SK-N-MC (cell line): ENCODE measurements at regions not wholly inside any gene's neighbourhood (a gene's known extent, or its start where the extent isn't known, plus 50 kb on each side); places are given as distances from the start of the nearest gene placed in this dataset.
"Not testable (repeated sequence)": the region's sequence is repeated elsewhere in the genome, so short reads cannot be mapped to it uniquely, and the experiment has no call there.

Experiments
- DNase-seq: peaks from one replicate; pipeline ENCODE4 v3.0.0-alpha.2; 2011; ENCODE audit warnings: low read depth, low spot score
- H3K27ac ChIP-seq: fragments of 200-600 bp; sonication (generic); 2 replicates; pipeline ENCODE4 v1.5.1; 2016; ENCODE audit warnings: mixed run types
- H3K36me3 ChIP-seq: fragments of 200-600 bp; sonication (generic); 2 replicates; pipeline ENCODE4 v1.6.1; 2017; ENCODE audit warnings: antibody characterized with exemption, low read length, mixed read lengths; ENCODE audit not compliant: insufficient read depth
- H3K4me3 ChIP-seq: fragments of 200-600 bp; sonication (generic); 2 replicates; pipeline ENCODE4 v1.5.1; 2016
- H3K9ac ChIP-seq: fragments of 200-600 bp; sonication (generic); 2 replicates; pipeline ENCODE4 v1.8.0; 2017; ENCODE audit warnings: mixed run types, mixed read lengths; ENCODE audit not compliant: insufficient read length
- H3K9me3 ChIP-seq: fragments of 200-600 bp; sonication (generic); 2 replicates; pipeline ENCODE4 v1.6.1; 2017; ENCODE audit warnings: low read depth, mild to moderate bottlenecking, antibody characterized with exemption, low read length, moderate library complexity, mixed read lengths
- EZH2 ChIP-seq: fragments of 200-600 bp; sonication (generic); IDR thresholded peaks from one replicate; pipeline ENCODE4 v1.6.1; 2017; ENCODE audit warnings: antibody characterized with exemption
- FOXP2 ChIP-seq: optimal IDR thresholded peaks from 2 replicates; pipeline ENCODE3; 2011; ENCODE audit warnings: mild to moderate bottlenecking, moderate library complexity; ENCODE audit not compliant: insufficient read depth; ENCODE audit errors: extremely low read length, control extremely low read depth
- POLR2AphosphoS5 ChIP-seq: IDR thresholded peaks from 2 replicates; pipeline ENCODE4 v1.6.1; 2012; ENCODE audit warnings: mild to moderate bottlenecking, low read depth, low read length, borderline replicate concordance

DNA sequence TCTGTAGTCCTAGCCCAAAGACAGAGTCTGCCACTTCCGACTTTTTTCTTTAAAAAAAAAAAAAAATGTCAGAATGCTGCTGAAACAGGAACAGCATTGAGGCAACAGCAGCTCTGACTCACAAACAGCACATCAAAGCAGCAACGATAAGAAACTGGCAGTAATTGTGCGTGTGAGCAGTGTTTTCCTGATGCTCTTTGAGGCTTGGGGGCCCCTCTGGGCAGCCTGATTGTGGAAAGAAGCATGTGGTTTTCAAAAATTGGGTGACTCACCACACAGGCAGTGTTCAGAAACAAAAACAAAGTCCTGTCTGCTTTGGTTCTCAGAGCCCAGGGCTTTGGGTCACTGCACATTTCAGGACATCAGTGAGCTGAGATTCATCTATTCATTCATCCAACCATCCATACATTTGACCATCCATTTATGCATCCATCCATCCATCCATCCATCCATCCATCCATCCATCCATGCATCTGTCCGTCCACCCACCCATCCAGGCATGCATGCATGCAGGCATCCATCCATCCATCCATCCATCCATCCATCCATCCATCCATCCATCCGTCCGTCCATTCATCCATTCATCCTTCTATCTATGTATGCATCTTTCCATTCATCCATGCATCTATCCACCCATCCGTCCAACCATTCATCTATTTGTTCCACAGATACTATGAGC is 308.4 kb downstream of the RPLP1 start:
- no peak overlapping the region for H3K4me3 ChIP-seq
- H3K27ac ChIP-seq = no peak overlapping the region
- no peaks in the 10 kb centered on the region for H3K36me3 ChIP-seq
- TF ChIP-seq EZH2 (no peak), FOXP2 (no peak), POLR2AphosphoS5 (no peak)
- no peaks in the 10 kb centered on the region for H3K9me3 ChIP-seq
- no peak overlapping the region for H3K9ac ChIP-seq
- no peak for DNase-seq

DNA sequence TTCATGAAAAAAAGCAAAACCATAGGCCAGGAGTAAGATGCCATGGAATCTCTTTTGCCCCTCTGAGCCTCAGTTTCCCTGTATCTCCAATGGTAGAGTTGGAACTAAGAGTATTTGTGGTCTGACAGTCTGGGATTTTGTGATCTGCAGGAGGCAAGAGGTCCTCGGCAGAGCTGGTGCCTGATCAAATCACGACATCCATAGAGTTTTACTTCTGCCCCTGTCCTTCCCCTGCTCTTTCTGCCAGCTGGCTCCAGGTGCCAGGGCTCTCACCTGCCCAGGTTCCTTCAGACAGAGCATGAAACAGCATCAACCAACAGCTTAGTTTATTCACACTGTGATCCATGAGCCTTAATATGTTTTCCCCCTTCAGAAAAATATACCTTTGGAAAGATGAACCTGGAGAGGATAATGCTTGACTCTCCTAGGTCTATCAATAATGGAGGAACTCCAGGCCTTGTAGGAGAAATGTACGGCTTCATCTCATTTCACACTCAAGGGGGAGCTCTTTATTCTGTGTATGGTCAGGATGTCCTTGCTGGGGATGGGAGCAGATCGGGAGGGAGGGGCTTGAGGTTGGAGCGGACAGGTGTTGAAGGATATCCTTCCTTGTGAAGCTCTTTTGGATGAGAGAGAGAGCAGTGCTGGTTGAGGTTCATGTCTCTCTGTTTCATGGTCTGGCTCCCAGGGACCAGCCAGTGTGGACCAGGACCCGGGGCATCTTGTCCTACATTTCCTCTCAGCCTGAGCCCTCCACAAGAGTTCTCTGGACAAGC is 309.9 kb downstream of the RPLP1 start:
- Histone ChIP-seq H3K36me3 (no peaks in the 10 kb centered on the region), H3K27ac (no peak overlapping the region), H3K9me3 (no peaks in the 10 kb centered on the region), H3K4me3 (no peak overlapping the region), H3K9ac (no peak overlapping the region)
- TF ChIP-seq POLR2AphosphoS5 (no peak), FOXP2 (no peak), EZH2 (no peak)
- no peak for DNase-seq

DNA sequence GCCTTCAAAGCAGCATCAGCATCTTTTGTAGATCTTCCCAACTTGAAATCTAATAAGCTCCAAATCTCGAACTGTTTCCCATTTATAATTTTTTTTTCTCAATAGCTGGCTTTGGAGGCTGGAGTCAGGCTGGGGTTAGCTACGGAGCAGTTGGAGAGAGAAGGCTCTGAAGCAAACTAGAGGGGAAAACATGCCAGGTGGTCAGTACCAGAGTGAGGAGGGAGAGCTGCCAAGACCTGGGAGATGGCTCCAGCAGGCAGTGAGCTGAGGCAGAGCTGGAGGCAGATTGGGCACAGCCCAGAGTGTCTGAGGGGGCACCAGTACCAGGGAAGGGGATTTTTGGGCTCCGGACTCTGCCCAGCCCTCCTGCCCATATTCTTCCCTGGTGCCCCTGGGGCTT is 311.2 kb downstream of the RPLP1 start:
- no peaks in the 10 kb centered on the region for H3K36me3 ChIP-seq
- no peak overlapping the region for H3K4me3 ChIP-seq
- no peak overlapping the region for H3K27ac ChIP-seq
- H3K9ac ChIP-seq = no peak overlapping the region
- H3K9me3 ChIP-seq = no peaks in the 10 kb centered on the region
- TF ChIP-seq FOXP2 (no peak), POLR2AphosphoS5 (no peak), EZH2 (no peak)
- DNase-seq = no peak

DNA sequence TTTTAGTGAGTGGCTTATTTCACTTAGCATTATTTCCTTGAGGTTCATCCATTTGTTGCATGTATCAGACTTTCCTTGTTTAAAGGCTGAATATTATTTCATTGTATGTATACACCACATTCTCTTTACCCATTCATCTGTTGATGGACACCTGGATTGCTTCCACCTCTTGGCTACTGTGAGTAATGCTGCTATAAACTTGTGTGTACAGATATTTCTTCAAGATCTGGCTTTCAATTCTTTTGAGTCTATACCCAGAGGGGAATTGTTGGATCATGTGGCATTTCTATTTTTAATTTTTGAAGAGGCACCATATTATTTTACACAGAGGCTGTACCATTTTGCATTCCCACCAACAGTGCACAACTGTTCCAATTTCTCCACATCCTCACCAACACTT is 313.5 kb downstream of the RPLP1 start:
- TF ChIP-seq FOXP2 (no peak), POLR2AphosphoS5 (no peak), EZH2 (no peak)
- Histone ChIP-seq H3K9me3 (no peaks in the 10 kb centered on the region), H3K27ac (no peak overlapping the region), H3K36me3 (no peaks in the 10 kb centered on the region), H3K9ac (no peak overlapping the region), H3K4me3 (no peak overlapping the region)
- no peak for DNase-seq

DNA sequence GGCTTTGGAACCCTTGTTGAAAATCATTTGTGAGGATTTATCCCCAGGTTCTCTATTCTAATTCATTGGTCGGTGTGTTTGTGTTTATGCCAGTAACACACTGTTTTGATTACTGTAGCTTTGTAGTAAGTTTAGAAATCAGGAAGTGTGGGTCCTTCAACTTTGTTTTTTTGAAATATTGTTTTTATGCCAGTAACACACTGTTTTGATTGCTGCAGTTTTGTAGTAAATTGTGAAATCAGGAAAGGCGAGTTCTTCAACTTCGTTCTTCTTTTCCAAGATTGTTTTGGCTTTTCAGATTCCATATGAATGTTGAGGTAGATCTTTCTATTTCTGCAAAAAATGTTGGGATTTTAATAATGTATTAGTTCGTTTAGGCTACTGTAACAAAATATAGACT is 314.6 kb downstream of the RPLP1 start:
- Histone ChIP-seq H3K9me3 (no peaks in the 10 kb centered on the region), H3K27ac (no peak overlapping the region), H3K9ac (no peak overlapping the region), H3K4me3 (no peak overlapping the region), H3K36me3 (no peaks in the 10 kb centered on the region)
- TF ChIP-seq FOXP2 (no peak), POLR2AphosphoS5 (no peak), EZH2 (no peak)
- DNase-seq = no peak

DNA sequence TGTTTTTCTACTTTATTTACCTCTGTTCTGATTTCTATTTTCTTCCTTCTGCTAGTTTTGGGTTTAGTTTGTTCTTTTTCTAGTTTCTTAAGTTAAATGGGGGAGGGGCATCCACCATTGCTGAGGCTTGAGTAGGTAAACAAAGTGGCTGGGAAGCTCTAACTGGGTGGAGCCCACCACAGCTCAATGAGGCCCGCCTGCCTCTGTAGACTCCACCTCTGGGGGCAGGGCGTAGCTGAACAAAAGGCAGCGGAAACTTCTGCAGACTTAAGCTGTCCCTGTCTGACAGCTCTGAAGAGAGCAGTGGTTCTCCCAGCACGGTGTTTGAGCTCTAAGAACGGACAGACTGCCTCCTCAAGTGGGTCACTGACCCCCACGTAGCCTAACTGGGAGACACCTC is 316.7 kb downstream of the RPLP1 start:
- not testable (repeated sequence) for DNase-seq, H3K4me3 ChIP-seq, H3K9me3 ChIP-seq, H3K9ac ChIP-seq, H3K27ac ChIP-seq, H3K36me3 ChIP-seq

DNA sequence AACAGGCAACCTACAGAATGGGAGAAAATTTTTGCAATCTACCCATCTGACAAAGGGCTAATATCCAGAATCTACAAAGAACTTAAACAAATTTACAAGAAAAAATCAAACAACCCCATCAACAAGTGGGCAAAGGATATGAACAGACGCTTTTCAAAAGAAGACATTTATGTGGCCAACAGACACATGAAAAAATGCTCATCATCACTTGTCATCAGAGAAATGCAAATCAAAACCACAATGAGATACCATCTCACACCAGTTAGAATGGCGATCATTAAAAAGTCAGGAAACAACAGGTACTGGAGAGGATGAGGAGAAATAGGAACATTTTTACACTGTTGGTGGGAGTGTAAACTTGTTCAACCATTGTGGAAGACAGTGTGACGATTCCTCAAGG is 321.6 kb downstream of the RPLP1 start:
- H3K36me3 ChIP-seq, H3K27ac ChIP-seq, H3K4me3 ChIP-seq, H3K9ac ChIP-seq, DNase-seq, H3K9me3 ChIP-seq: not testable (repeated sequence)

DNA sequence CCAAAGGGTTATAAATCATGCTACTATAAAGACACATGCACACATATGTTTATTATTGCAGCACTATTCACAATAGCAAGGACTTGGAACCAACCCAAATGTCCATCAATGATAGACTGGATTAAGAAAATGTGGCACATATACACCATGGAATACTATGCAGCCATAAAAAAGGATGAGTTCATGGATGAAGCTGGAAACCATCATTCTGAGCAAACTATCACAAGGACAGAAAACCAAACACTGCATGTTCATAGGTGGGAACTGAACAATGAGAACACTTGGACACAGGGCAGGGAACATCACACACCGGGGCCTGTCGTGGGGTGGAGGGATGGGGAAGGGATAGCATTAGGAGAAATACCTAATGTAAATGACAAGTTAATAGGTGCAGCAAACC is 322.1 kb downstream of the RPLP1 start:
- not testable (repeated sequence) for H3K27ac ChIP-seq, DNase-seq

DNA sequence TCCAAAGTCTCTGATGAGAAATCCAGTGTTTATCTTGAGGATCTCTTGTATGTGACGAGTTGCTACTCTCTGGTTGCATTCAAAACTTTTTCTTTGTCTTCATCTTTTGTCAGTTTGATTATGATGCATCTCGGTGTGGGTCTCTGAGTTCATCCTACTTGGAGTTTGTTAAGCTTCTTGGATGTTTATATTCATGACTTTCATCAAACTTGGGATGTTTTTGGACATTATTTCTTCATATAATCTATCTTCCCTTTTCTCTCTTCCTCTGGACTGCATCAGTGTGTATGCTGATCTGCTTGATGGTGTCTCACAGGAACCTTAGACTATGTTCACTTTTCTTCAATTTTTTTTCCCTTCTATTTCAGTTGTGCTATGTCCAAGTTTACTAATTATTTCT is 320.4 kb downstream of the TLE3 start:
- Histone ChIP-seq H3K27ac (no peak overlapping the region), H3K4me3 (no peak overlapping the region), H3K9ac (no peak overlapping the region), H3K9me3 (no peaks in the 10 kb centered on the region), H3K36me3 (no peaks in the 10 kb centered on the region)
- TF ChIP-seq FOXP2 (no peak), POLR2AphosphoS5 (no peak), EZH2 (no peak)
- DNase-seq = no peak

More for the DNA sequence above, 322.1 kb downstream of the RPLP1 start:
- not testable (repeated sequence) for H3K36me3 ChIP-seq, H3K9ac ChIP-seq, H3K9me3 ChIP-seq, H3K4me3 ChIP-seq
